ENCODE measurements at regions not wholly inside any gene's neighbourhood (a gene's known extent, or its start where the extent isn't known, plus 50 kb on each side); places are given as distances from the start of the nearest gene placed in this dataset.
"Not testable (repeated sequence)": the region's sequence is repeated elsewhere in the genome, so short reads cannot be mapped to it uniquely, and the experiment has no call there.

- POLR2A ChIA-PET = no interaction called here
- no peaks in the 10 kb centered on the region for H3K36me3 ChIP-seq (ENCODE audit: control insufficient read depth, insufficient read depth, low read length)
- no peak overlapping the region for H3K4me3 ChIP-seq (ENCODE audit: low read depth, low read length)
- no peak for TF ChIP-seq CTCF (IDR thresholded peaks at IDR 0.05; ENCODE audit: insufficient read depth, low read depth, low read length)
- no peak for DNase-seq (ENCODE audit: low read depth)
- CTCF ChIA-PET = no interaction called here
- H3K27me3 ChIP-seq (ENCODE audit: control insufficient read depth, insufficient read depth, low read length) = no peaks in the 10 kb centered on the region
Measured at GRCh38 chr5:24215114-24215513, 429.7 kb downstream of the CDH10 start.

- CTCF ChIA-PET = interaction anchor here (0.7 kb wide), 1 partner anchor 22 kb away, joined by 3 read pairs; no protein-coding TSS in a partner anchor
- TF ChIP-seq CTCF (IDR thresholded peaks at IDR 0.05; ENCODE audit: insufficient read depth, low read depth, low read length) = no peak
- POLR2A ChIA-PET = no interaction called here
- H3K4me3 ChIP-seq (ENCODE audit: low read depth, low read length) = no peak overlapping the region
- DNase-seq (ENCODE audit: low read depth) = no peak
- H3K27me3 ChIP-seq (ENCODE audit: control insufficient read depth, insufficient read depth, low read length) = no peaks in the 10 kb centered on the region
- H3K36me3 ChIP-seq (ENCODE audit: control insufficient read depth, insufficient read depth, low read length) = no peaks in the 10 kb centered on the region
Measured at GRCh38 chr5:24222876-24223275, 421.9 kb downstream of the CDH10 start.

GRCh38 chr5:24225051-24225450 is 419.7 kb downstream of the CDH10 start:
- no peak for DNase-seq (ENCODE audit: low read depth)
- H3K36me3 ChIP-seq (ENCODE audit: control insufficient read depth, insufficient read depth, low read length) = no peaks in the 10 kb centered on the region
- no peak overlapping the region for H3K4me3 ChIP-seq (ENCODE audit: low read depth, low read length)
- ChIA-PET CTCF (no interaction called here), POLR2A (no interaction called here)
- TF ChIP-seq CTCF (IDR thresholded peaks at IDR 0.05; ENCODE audit: insufficient read depth, low read depth, low read length) = no peak
- H3K27me3 ChIP-seq (ENCODE audit: control insufficient read depth, insufficient read depth, low read length) = no peaks in the 10 kb centered on the region

GRCh38 chr5:24226479-24226878 is 418.3 kb downstream of the CDH10 start:
- CTCF ChIA-PET = no interaction called here

GRCh38 chr5:24227881-24228280 is 416.9 kb downstream of the CDH10 start:
- H3K36me3 ChIP-seq (ENCODE audit: control insufficient read depth, insufficient read depth, low read length); POLR2A ChIA-PET; H3K4me3 ChIP-seq (ENCODE audit: low read depth, low read length); CTCF ChIA-PET; DNase-seq (ENCODE audit: low read depth); H3K27me3 ChIP-seq (ENCODE audit: control insufficient read depth, insufficient read depth, low read length): not testable (repeated sequence)

More at GRCh38 chr5:24226479-24226878, 418.3 kb downstream of the CDH10 start:
- DNase-seq (ENCODE audit: low read depth) = no peak
- Histone ChIP-seq H3K36me3 (ENCODE audit: control insufficient read depth, insufficient read depth, low read length) (no peaks in the 10 kb centered on the region), H3K4me3 (ENCODE audit: low read depth, low read length) (no peak overlapping the region), H3K27me3 (ENCODE audit: control insufficient read depth, insufficient read depth, low read length) (no peaks in the 10 kb centered on the region)
- TF ChIP-seq CTCF (IDR thresholded peaks at IDR 0.05; ENCODE audit: insufficient read depth, low read depth, low read length) = no peak
- POLR2A ChIA-PET = no interaction called here

GRCh38 chr5:24232041-24232440 is 412.7 kb downstream of the CDH10 start:
- DNase-seq (ENCODE audit: low read depth) = no peak
- no peaks in the 10 kb centered on the region for H3K27me3 ChIP-seq (ENCODE audit: control insufficient read depth, insufficient read depth, low read length)
- H3K4me3 ChIP-seq (ENCODE audit: low read depth, low read length) = no peak overlapping the region
- TF ChIP-seq CTCF (IDR thresholded peaks at IDR 0.05; ENCODE audit: insufficient read depth, low read depth, low read length) = no peak
- no peaks in the 10 kb centered on the region for H3K36me3 ChIP-seq (ENCODE audit: control insufficient read depth, insufficient read depth, low read length)
- ChIA-PET CTCF (no interaction called here), POLR2A (no interaction called here)
